Raji (cell line): ENCODE measurements at regions not wholly inside any gene's neighbourhood (a gene's known extent, or its start where the extent isn't known, plus 50 kb on each side); places are given as distances from the start of the nearest gene placed in this dataset.

Source experiments
- POLR2A ChIP-seq: IDR thresholded peaks from 2 replicates; pipeline ENCODE4 v1.6.1; 2011; ENCODE audit warnings: low read depth, low read length, control low read depth; ENCODE audit not compliant: insufficient read depth

DNA sequence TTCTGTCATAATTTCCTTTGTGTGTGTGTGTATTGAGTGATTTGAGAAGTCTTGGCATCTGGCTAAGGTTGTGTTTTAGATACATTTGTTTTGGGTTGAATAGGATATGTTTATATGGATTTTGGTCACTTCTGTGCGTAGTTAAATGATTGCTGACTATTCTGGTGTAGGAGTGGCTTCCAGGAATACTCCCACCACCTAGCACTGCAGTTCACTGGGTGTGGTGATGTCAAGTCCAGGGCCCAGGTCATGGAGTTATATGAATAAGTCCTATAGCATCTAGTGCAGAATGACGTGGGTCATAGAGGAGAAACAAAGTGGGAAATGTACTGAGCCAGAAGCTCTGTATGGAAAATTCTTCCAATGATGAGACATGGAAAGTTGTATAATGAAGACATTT lies 465.4 kb upstream of the CCL2 start:
- TF ChIP-seq POLR2A = no peak

DNA sequence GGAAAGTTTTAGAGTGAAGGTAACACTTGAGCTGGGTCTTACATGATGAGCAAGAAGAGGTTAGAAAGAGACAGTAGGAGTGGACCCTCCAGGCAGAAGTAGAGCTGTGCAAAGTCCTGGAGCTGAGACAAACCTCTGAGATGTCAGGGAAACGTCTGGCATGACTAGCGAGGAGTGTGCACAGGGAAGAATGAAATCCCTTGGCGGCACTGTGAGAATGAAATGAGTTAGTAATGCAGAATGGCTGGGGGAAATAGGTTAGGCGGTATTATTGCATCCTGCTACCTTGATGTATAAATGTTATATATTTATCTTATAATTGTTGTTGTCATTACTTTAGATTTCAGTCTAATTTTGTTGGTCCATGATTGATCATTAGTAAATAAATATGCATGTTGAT lies 457.9 kb upstream of the CCL2 start:
- no peak for TF ChIP-seq POLR2A

- no peak for TF ChIP-seq POLR2A
Observed at GRCh38 chr17:33798308-33798707, 456.8 kb upstream of the CCL2 start.

DNA sequence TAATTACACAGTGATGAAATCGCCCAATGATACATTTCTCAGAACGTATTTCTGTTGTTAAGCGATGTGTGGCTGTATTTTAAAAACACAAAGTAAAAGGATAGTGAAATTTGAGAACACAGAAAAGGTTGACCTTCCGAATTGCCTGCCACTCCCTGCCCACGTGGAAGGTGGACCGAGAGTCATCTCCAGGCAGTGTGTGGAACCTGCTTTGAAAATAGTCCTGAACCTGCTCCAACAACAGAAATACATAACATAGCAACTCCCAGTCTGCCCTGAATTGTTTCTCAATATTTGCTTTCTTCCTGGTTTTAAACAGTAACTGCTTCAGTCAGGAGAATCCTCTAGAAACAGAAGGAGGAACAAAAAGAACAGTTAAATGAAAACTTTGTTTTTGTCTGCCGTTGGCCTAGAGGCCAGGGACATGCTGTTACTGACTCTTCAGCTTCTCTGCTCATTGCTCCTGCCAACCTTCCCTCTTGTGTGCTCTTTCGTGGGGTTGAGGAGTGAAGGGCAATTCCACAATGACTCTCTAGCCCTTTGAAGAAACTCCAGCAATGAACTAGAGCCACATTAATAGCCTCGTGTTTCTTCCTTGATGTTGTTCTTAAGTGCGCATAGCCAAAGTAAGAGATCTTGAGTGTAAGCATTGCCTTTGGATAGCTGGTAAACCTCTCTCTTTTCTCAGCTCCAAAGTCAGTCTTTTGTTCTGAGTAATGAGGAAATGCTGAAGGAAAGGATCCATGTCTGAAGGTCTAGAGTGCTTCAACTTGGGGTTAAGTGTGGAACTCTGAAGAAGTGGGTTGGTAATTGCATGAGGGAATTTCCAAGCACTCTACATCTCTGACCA lies 452.5 kb upstream of the CCL2 start:
- no peak for TF ChIP-seq POLR2A

DNA sequence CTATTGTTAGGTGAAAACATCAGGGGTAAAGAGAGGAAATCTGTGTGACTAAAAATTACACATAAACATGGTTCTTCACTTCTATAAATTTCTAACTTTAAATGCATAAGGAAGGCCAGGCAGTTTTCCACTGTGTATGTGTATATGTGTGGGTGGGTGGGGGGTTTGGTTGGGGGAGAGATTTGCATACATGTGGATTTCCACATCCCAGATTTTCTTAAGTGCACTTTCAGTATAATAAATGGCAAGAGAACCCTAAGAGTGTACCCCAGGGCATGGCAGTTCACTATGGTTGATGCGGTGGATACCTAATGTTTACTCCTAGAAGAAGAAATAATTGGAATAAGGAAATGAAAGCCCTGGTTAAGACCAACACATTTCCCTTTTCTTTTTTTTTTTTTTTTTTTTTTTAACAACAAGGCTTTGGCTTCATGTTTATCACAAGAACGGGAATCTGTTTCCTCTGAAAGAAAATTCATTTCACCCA lies 451.8 kb upstream of the CCL2 start:
- TF ChIP-seq POLR2A = no peak

- TF ChIP-seq POLR2A = no peak
Observed at GRCh38 chr17:33803686-33804085, 451.4 kb upstream of the CCL2 start.

DNA sequence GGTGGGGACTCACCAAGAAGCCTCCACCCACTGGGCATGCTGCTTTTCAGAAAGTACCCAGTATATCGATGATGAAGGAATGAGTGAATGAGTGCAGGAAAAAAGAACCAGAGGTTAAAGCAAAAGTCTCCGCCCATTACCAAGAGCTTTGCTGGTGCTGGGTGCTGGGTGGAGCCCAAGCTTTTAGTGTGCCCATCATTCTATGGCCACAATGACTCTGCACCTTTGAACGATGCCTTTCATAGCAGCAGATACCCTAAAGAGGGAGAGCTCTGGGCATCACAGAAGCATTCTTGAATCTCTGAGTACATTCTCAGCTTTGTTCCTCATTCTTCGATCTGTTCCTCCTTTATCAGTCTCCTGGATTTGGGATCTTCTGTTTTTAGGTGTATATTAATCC lies 450.7 kb upstream of the CCL2 start:
- TF ChIP-seq POLR2A = no peak

GRCh38 chr17:33806631-33807030 lies 448.5 kb upstream of the CCL2 start:
- TF ChIP-seq POLR2A = no peak

- TF ChIP-seq POLR2A = no peak
Observed at GRCh38 chr17:33809748-33810147, 445.3 kb upstream of the CCL2 start.

DNA sequence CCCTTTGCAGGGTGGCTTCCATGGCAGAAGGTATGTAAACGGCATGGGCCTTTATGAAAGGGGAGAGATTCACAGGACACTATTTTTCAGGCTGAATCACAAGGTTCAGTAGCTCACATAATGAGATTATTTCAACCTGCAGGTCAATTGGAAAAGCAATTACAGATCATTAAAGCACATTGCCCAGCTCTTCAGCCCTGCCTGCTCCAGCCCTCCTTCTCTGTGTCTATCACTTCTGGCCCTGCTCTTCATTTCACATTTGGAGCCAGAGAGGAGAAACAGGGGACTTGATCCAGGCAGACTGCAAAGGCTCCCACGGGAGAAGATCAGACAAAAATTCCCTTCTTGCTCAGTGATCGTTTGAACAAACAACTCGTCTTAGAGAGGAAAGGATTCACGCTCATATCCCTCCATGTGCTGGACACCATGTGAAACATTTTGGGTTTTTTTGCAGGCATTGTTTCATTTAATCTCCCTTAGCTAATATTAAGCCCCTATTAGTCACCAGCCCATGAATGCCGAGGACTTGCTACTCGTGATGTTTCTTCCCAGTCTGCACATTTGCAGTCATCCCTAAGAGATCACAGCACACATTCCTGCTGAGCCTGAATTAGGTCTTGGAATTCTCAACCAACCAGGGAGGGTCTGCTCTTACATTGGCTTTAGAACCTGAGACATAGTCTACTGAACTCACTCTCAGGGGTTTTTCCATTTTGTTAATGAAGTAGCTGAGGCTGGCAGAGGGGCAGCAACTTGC lies 443.9 kb upstream of the CCL2 start:
- TF ChIP-seq POLR2A = no peak

- no peak for TF ChIP-seq POLR2A
Observed at GRCh38 chr17:33811984-33812577, 443.0 kb upstream of the CCL2 start.

GRCh38 chr17:33814852-33815251 lies 440.2 kb upstream of the CCL2 start:
- no peak for TF ChIP-seq POLR2A

DNA sequence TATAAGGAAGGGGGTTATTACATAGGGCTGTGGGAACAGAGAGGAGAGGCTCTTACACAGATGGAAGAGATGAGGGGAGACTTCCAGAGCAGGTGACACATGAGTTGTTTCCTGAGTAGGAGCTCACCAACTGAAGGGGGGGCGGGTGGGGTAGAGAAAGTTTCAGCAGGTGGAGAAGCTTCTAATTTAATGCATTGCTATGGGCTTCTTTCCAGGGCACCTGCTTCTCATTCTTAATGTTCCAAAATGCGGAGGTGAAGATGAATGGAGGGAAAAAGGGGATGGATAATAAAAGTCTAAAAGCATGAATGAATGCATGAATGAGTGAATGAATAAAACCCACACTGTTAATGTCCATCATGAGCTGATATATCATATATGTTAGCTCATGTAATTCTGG lies 439.0 kb upstream of the CCL2 start:
- TF ChIP-seq POLR2A = no peak

DNA sequence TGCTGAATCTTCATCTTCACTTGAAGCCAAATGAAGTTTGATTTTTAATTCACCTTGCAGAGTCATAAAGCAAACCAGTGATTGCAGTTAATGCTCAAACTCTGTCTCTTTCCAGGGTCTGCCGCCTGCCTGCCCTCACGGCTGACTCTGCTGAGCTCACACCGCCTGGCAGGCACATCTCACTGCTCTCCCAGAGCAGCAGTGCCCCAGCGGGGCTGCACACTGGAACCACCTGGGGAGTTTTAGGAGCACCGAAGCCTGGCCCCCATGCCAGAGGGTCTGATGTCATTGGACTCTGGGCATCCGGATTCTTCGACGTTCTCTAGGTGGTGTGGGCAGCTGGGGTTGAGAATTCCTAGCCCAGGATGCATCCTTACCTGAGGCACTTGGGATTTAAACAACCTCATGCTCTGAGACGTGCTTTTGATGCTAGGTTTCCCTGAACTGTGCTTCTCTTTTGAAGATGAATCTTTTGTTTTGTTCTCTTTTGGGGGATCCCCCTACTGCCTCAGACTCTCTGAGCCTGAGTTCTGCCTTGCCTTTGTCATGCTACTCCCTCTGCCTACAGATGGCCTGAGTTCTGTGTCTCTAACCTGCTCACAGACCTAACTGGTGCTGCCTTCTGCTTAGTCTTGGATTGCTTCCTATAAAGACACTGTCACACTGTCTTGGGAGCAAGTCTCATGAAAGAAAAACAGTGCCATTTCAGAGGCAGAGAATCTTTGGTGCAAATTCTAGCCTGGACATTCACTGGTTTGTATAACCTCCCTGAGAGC lies 438.1 kb upstream of the CCL2 start:
- TF ChIP-seq POLR2A = no peak

GRCh38 chr17:33819539-33819938 lies 435.5 kb upstream of the CCL2 start:
- no peak for TF ChIP-seq POLR2A

GRCh38 chr17:33832262-33832661 lies 422.8 kb upstream of the CCL2 start:
- TF ChIP-seq POLR2A = no peak

- no peak for TF ChIP-seq POLR2A
Observed at GRCh38 chr17:33837281-33837680, 417.8 kb upstream of the CCL2 start.
